ENCODE measurements at regions not wholly inside any gene's neighbourhood (a gene's known extent, or its start where the extent isn't known, plus 50 kb on each side); places are given as distances from the start of the nearest gene placed in this dataset.
"Not testable (repeated sequence)": the region's sequence is repeated elsewhere in the genome, so short reads cannot be mapped to it uniquely, and the experiment has no call there.

- Histone ChIP-seq H3K27me3 (no peaks in the 10 kb centered on the region), H3K27ac (no peak overlapping the region), H3K36me3 (no peaks in the 10 kb centered on the region), H3K9me3 (no peaks in the 10 kb centered on the region), H3K4me1 (no peaks in the 10 kb centered on the region), H3K4me3 (no peak overlapping the region)
- intact Hi-C loops (cut with DNase I) = no loop called here
- TF ChIP-seq CTCF (IDR thresholded peaks at IDR 0.05) = no peak
- ATAC-seq (no peak), DNase-seq (no peak)
These were observed 552.7 kb downstream of the ZNF674 start for GRCh38 chrX:45992402-45993123.

- H3K4me3 ChIP-seq = no peak overlapping the region
- intact Hi-C loops (cut with DNase I) = no loop called here
- H3K4me1 ChIP-seq = no peaks in the 10 kb centered on the region
- ATAC-seq = no peak
- no peaks in the 10 kb centered on the region for H3K36me3 ChIP-seq
- no peak overlapping the region for H3K27ac ChIP-seq
- no peak for DNase-seq
- no peak for TF ChIP-seq CTCF (IDR thresholded peaks at IDR 0.05)
- H3K27me3 ChIP-seq = no peaks in the 10 kb centered on the region
- H3K9me3 ChIP-seq = no peaks in the 10 kb centered on the region
These were observed 558.2 kb downstream of the ZNF674 start for GRCh38 chrX:45986971-45987370.

GRCh38 chrX:45986081-45986480 lies 559.1 kb downstream of the ZNF674 start:
- H3K36me3 ChIP-seq = no peaks in the 10 kb centered on the region
- DNase-seq (no peak), ATAC-seq (no peak)
- intact Hi-C loops (cut with DNase I) = no loop called here
- H3K9me3 ChIP-seq = no peaks in the 10 kb centered on the region
- no peak for TF ChIP-seq CTCF (IDR thresholded peaks at IDR 0.05)
- H3K4me1 ChIP-seq = no peaks in the 10 kb centered on the region
- no peak overlapping the region for H3K27ac ChIP-seq
- H3K27me3 ChIP-seq = no peaks in the 10 kb centered on the region
- no peak overlapping the region for H3K4me3 ChIP-seq

- H3K4me3 ChIP-seq; H3K27me3 ChIP-seq; H3K27ac ChIP-seq; DNase-seq; H3K9me3 ChIP-seq; H3K4me1 ChIP-seq; H3K36me3 ChIP-seq; intact Hi-C loops (cut with DNase I); ATAC-seq: not testable (repeated sequence)
These were observed 562.1 kb downstream of the ZNF674 start for GRCh38 chrX:45982958-45983727.

- ATAC-seq = no peak
- H3K4me3 ChIP-seq = no peak overlapping the region
- intact Hi-C loops (cut with DNase I) = no loop called here
- no peaks in the 10 kb centered on the region for H3K27me3 ChIP-seq
- H3K4me1 ChIP-seq = no peaks in the 10 kb centered on the region
- TF ChIP-seq CTCF (IDR thresholded peaks at IDR 0.05) = no peak
- DNase-seq = no peak
- H3K9me3 ChIP-seq = no peaks in the 10 kb centered on the region
- H3K27ac ChIP-seq = no peak overlapping the region
- no peaks in the 10 kb centered on the region for H3K36me3 ChIP-seq
These were observed 564.5 kb downstream of the ZNF674 start for GRCh38 chrX:45980726-45981125.

- TF ChIP-seq CTCF (IDR thresholded peaks at IDR 0.05) = no peak
- intact Hi-C loops (cut with DNase I) = no loop called here
- DNase-seq = no peak
These were observed 569.6 kb downstream of the ZNF674 start for GRCh38 chrX:45975633-45976032.

More at GRCh38 chrX:45975633-45976032, 569.6 kb downstream of the ZNF674 start:
- H3K4me1 ChIP-seq = no peaks in the 10 kb centered on the region
- ATAC-seq = no peak
- no peak overlapping the region for H3K4me3 ChIP-seq
- no peaks in the 10 kb centered on the region for H3K27me3 ChIP-seq
- no peak overlapping the region for H3K27ac ChIP-seq
- no peaks in the 10 kb centered on the region for H3K9me3 ChIP-seq
- no peaks in the 10 kb centered on the region for H3K36me3 ChIP-seq

All from upper lobe of right lung (tissue), 1 donor.